GM12878 (cell line): ENCODE measurements at regions not wholly inside any gene's neighbourhood (a gene's known extent, or its start where the extent isn't known, plus 50 kb on each side); places are given as distances from the start of the nearest gene placed in this dataset.

Source experiments
- CTCF ChIP-seq, 3 experiments: IDR thresholded peaks in 2 of 3; conservative IDR thresholded peaks in 1 of 3; 2 replicates each; pipeline ENCODE4 v1.5.1; 2011; ENCODE audit warnings: low read depth in 3 of 3, low read length in 3 of 3, mild to moderate bottlenecking in 3 of 3, control low read depth in 2 of 3, moderate library complexity in 2 of 3, inconsistent platforms in 1 of 3, mixed read lengths in 1 of 3; ENCODE audit not compliant: control insufficient read depth in 2 of 3, insufficient read depth in 1 of 3; ENCODE audit errors: extremely low read depth in 1 of 3
- HDGF ChIP-seq: fragments of 450-650 bp; IDR thresholded peaks from 2 replicates; pipeline ENCODE4 v1.6.1; 2016; ENCODE audit warnings: antibody characterized with exemption
- POLR2AphosphoS5 ChIP-seq: IDR thresholded peaks from 2 replicates; pipeline ENCODE4 v1.6.1; 2011; ENCODE audit warnings: mild to moderate bottlenecking, low read length, inconsistent platforms
- TF ChIP-seq, protein P1 (sequence below): IDR thresholded peaks from 2 replicates; pipeline ENCODE4 v1.6.1; 2011; ENCODE audit warnings: low read depth, mild to moderate bottlenecking, low read length, moderate library complexity, borderline replicate concordance; ENCODE audit errors: extremely low read depth

- no peak for TF ChIP-seq HDGF
- TF ChIP-seq, protein P1, sequence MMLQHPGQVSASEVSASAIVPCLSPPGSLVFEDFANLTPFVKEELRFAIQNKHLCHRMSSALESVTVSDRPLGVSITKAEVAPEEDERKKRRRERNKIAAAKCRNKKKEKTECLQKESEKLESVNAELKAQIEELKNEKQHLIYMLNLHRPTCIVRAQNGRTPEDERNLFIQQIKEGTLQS = no peak
- TF ChIP-seq CTCF (IDR thresholded peaks at IDR 0.05 in 2 of 3, conservative IDR thresholded peaks at IDR 0.05 in 1 of 3; ENCODE audit: control insufficient read depth in 2 of 3, extremely low read depth in 1 of 3, insufficient read depth in 1 of 3, low read depth in 3 of 3, low read length in 3 of 3) = no peak
- no peak for TF ChIP-seq POLR2AphosphoS5
Measured at GRCh38 chr7:69095649-69096048, 502.6 kb upstream of the AUTS2 start.
